ENCODE measurements at regions not wholly inside any gene's neighbourhood (a gene's known extent, or its start where the extent isn't known, plus 50 kb on each side); places are given as distances from the start of the nearest gene placed in this dataset.

GRCh38 chr18:66419400-66419799, 184.5 kb downstream of the CDH19 start:
- TF ChIP-seq POLR2AphosphoS5 (IDR thresholded peaks at IDR 0.05; ENCODE audit: borderline replicate concordance, low read depth, low read length), result no peak
- TF ChIP-seq EZH2 (IDR thresholded peaks at IDR 0.05), result no peak
- TF ChIP-seq FOXP2 (optimal IDR thresholded peaks at IDR 0.05; ENCODE audit: control extremely low read depth, extremely low read length, insufficient read depth), result no peak
